PC-9 (cell line): ENCODE measurements at regions not wholly inside any gene's neighbourhood (a gene's known extent, or its start where the extent isn't known, plus 50 kb on each side); places are given as distances from the start of the nearest gene placed in this dataset.

Experiments used
- BruUV-seq: library from RNA; stranded (reverse); fragments of 400-500 nt; replicated peaks from 2 replicates; lab custom pipeline; 2021; lab: Mats Ljungman, UMichigan
- CTCF ChIA-PET: fragments of 300-600 bp; sonication (Branson Sonifier 250); formaldehyde crosslinking; loops from one replicate; lab custom pipeline; 2022; ENCODE audit warnings: antibody characterized with exemption; lab: Charles Lee
- POLR2A ChIA-PET: fragments of 300-600 bp; sonication (Branson Sonifier 250); formaldehyde crosslinking; loops from one replicate; lab custom pipeline; 2022; ENCODE audit warnings: antibody characterized with exemption; ENCODE audit not compliant: unreplicated experiment; lab: Charles Lee
- DNase-seq, 2 experiments: peaks; one replicate each; pipeline versions ENCODE4 v3.0.0 to v3.0.0-alpha.2; 2015 to 2022; ENCODE audit warnings: mixed read lengths in 1 of 2
- H2AFZ ChIP-seq: fragments of 200-600 bp; sonication (generic); 2 replicates; pipeline ENCODE4 v1.8.1; 2017; ENCODE audit warnings: antibody characterized with exemption
- H3F3A ChIP-seq: fragments of 200-600 bp; sonication (generic); 2 replicates; pipeline ENCODE4 v1.8.1; 2017; ENCODE audit warnings: antibody characterized with exemption, mild to moderate bottlenecking, low read depth; ENCODE audit not compliant: insufficient read depth
- H3K27ac ChIP-seq: fragments of 200-600 bp; sonication (generic); 2 replicates; pipeline ENCODE4 v1.6.1; 2016; ENCODE audit warnings: mixed run types
- H3K27me3 ChIP-seq: fragments of 200-600 bp; sonication (generic); 2 replicates; pipeline ENCODE4 v1.6.1; 2016; ENCODE audit warnings: low read depth, mixed run types; ENCODE audit not compliant: insufficient read depth
- H3K36me3 ChIP-seq: fragments of 200-600 bp; sonication (generic); 2 replicates; pipeline ENCODE4 v1.6.1; 2016; ENCODE audit warnings: low read depth, mixed run types
- H3K4me1 ChIP-seq: fragments of 200-600 bp; sonication (generic); replicated peaks from 2 replicates; pipeline ENCODE4 v1.6.1; 2016; ENCODE audit warnings: mixed run types; ENCODE audit not compliant: insufficient read depth
- H3K4me2 ChIP-seq: fragments of 200-600 bp; sonication (generic); 2 replicates; pipeline ENCODE4 v1.6.1; 2017; ENCODE audit warnings: mixed run types
- H3K4me3 ChIP-seq: fragments of 200-600 bp; sonication (generic); 2 replicates; pipeline ENCODE4 v1.6.1; 2016; ENCODE audit warnings: mixed run types
- H3K79me2 ChIP-seq: fragments of 200-600 bp; sonication (generic); 2 replicates; pipeline ENCODE4 v1.6.1; 2017; ENCODE audit warnings: low read depth, mixed run types
- H3K9me2 ChIP-seq: fragments of 200-600 bp; sonication (generic); 2 replicates; pipeline ENCODE4 v1.8.1; 2017; ENCODE audit warnings: mild to moderate bottlenecking; ENCODE audit not compliant: insufficient read depth
- H3K9me3 ChIP-seq: fragments of 200-600 bp; sonication (generic); 2 replicates; pipeline ENCODE4 v1.8.1; 2016; ENCODE audit warnings: low read depth; ENCODE audit not compliant: insufficient read depth
- H4K20me1 ChIP-seq: fragments of 200-600 bp; sonication (generic); 2 replicates; pipeline ENCODE4 v1.8.1; 2017; ENCODE audit not compliant: insufficient read depth
- CTCF ChIP-seq: fragments of 200-600 bp; sonication (generic); conservative IDR thresholded peaks from 2 replicates; pipeline ENCODE4 v1.6.1; 2017; ENCODE audit warnings: mixed run types, antibody characterized with exemption, mild to moderate bottlenecking, moderate library complexity
- EZH2 ChIP-seq: fragments of 200-600 bp; sonication (generic); IDR thresholded peaks from 2 replicates; pipeline ENCODE4 v1.8.0; 2017; ENCODE audit warnings: antibody characterized with exemption, low read depth
- intact Hi-C: fragments of 100-400 bp; cut with micrococcal nuclease; formaldehyde crosslinking; loops from one replicate; pipeline ENCODE4 v1.10.0; 2022; ENCODE audit not compliant: unreplicated experiment

DNA sequence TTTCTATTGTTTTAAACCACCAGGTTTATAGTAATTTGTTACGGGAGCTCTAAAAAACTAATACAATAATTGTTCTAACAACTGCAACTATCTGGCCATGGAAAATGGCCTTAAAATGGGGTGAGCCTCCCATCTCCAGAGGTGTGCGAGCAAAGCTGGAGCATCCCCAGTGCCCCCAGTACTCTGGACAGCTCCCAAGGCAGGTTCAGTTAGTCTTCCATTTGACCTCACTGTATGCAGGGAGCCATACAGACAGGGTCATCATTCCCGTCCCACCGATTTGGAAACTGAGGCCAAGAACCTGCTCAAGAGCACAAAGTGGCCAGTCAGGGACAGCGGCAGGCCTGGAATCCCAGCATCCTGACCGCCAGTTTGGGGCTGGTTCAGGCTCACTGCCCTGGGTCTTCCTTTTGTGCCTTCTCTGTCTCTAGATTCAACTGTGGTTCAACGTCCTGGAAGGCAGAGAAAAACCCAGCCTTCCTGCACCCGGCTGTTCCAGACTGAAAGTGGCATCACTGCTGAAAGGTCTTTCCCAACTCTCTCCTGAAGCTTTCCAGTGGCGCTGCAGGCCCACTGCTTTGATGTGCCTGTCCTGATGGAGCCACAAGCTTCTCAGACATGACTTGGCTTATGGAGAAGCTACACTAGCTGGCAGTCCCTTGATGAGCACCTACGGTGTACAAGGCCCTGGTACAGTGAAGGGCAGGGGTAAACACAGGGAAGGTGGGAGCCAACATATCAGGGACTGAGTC is 76.6 kb upstream of the LINGO1 start:
- Histone ChIP-seq H3K79me2 (no peaks in the 10 kb centered on the region), H3K9me3 (no peaks in the 10 kb centered on the region), H3K27me3 (peaks cover 81% of the 10 kb centered on the region), H3K4me3 (no peak overlapping the region), H3K27ac (no peak overlapping the region), H4K20me1 (no peaks in the 10 kb centered on the region), H3K36me3 (no peaks in the 10 kb centered on the region), H3K4me2 (no peak overlapping the region), H3K9me2 (no peaks in the 10 kb centered on the region), H3F3A (no peaks in the 10 kb centered on the region), H2AFZ (no peak overlapping the region), H3K4me1 (no peaks in the 10 kb centered on the region)
- POLR2A ChIA-PET, result no interaction called here
- BruUV-seq, result no TSS peak
- TF ChIP-seq CTCF (no peak), EZH2 (no peak)
- CTCF ChIA-PET, result no interaction called here
- no peak for DNase-seq
- intact Hi-C loops, result no loop called here

GRCh38 chr15:77706482-77707244 is 74.0 kb upstream of the LINGO1 start:
- Histone ChIP-seq H3F3A (no peaks in the 10 kb centered on the region), H3K4me2 (no peak overlapping the region), H3K4me1 (no peaks in the 10 kb centered on the region), H3K4me3 (no peak overlapping the region), H3K27me3 (peaks cover 90% of the 10 kb centered on the region), H3K27ac (no peak overlapping the region), H3K79me2 (no peaks in the 10 kb centered on the region), H3K9me3 (no peaks in the 10 kb centered on the region), H4K20me1 (no peaks in the 10 kb centered on the region), H3K9me2 (no peaks in the 10 kb centered on the region), H3K36me3 (no peaks in the 10 kb centered on the region), H2AFZ (no peak overlapping the region)
- no TSS peak for BruUV-seq
- POLR2A ChIA-PET, result no interaction called here
- TF ChIP-seq CTCF (no peak), EZH2 (no peak)
- CTCF ChIA-PET, result no interaction called here
- DNase-seq, result no peak
- intact Hi-C loops, result no loop called here

DNA sequence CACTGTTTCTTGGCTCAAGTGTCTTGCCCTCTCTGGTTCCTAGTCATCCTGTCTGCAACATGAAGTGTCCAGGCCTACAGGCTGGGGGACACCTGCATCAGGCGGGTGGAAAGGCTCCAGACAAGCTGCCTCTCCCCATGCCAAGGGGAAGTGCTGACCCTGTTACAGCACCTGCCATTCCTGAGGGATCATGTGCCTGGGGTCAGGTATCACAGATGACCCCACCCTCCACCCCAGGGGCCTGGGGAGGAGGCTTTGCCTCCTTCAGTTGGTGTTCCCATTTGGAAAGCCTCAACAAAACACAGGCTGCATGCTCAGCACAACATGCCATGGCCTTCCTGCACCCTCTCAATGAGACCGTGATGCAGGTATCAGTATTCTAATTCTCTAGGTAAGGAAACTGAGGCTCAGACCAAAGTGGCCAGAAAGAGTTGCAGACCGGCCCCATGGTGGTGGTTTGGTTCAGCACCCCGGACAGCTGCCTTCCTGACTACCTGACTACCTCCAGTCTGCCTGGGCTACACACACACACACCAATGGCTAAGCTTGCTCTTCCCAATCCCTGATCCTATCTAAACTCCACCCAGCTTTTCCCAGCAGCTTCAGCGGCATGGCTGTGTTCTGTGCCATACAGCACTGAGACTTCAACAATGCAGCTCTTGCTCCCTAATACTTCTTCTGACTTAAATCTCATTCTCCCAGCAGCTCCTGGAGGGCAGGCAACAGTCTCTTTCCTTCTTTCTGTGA is 69.7 kb upstream of the LINGO1 start:
- intact Hi-C loops, result no loop called here
- peak in 1 of 2 experiments; percentile 35 for DNase-seq
- H3K79me2 ChIP-seq, result no peaks in the 10 kb centered on the region
- TF ChIP-seq CTCF (no peak), EZH2 (no peak)
- no peaks in the 10 kb centered on the region for H3K4me1 ChIP-seq
- H3K4me2 ChIP-seq, result no peak overlapping the region
- no peaks in the 10 kb centered on the region for H3K9me2 ChIP-seq
- peaks cover 72% of the 10 kb centered on the region for H3K27me3 ChIP-seq
- CTCF ChIA-PET, result no interaction called here
- H2AFZ ChIP-seq, result no peak overlapping the region
- H3K27ac ChIP-seq, result no peak overlapping the region
- H3K36me3 ChIP-seq, result no peaks in the 10 kb centered on the region
- POLR2A ChIA-PET, result no interaction called here
- H3F3A ChIP-seq, result no peaks in the 10 kb centered on the region
- H3K4me3 ChIP-seq, result no peak overlapping the region
- H4K20me1 ChIP-seq, result peaks cover 4% of the 10 kb centered on the region; the same call in 1 of the 2 replicates
- no TSS peak for BruUV-seq
- H3K9me3 ChIP-seq, result no peaks in the 10 kb centered on the region
